ENCODE measurements at regions not wholly inside any gene's neighbourhood (a gene's known extent, or its start where the extent isn't known, plus 50 kb on each side); places are given as distances from the start of the nearest gene placed in this dataset.

DNA sequence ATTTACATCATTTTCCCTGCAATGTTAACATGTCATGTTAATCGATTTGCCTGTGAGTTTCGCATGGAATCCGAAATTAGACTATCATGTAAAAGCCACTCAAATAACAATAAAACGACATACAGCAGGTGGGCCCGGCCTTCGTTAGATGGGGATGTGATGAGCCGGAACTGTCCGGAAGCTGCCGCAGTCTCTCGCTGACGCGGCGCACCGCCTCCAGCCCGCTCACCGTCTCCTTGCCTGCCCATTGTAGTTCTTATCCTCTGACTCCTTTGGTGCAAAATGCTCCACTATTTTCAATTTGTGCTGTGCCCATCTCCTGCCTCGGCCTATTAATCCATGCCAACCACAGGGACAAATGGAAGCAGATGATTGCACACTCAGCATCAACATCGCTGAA lies 877.5 kb upstream of the TENM3 start:
- TF ChIP-seq, protein P1, sequence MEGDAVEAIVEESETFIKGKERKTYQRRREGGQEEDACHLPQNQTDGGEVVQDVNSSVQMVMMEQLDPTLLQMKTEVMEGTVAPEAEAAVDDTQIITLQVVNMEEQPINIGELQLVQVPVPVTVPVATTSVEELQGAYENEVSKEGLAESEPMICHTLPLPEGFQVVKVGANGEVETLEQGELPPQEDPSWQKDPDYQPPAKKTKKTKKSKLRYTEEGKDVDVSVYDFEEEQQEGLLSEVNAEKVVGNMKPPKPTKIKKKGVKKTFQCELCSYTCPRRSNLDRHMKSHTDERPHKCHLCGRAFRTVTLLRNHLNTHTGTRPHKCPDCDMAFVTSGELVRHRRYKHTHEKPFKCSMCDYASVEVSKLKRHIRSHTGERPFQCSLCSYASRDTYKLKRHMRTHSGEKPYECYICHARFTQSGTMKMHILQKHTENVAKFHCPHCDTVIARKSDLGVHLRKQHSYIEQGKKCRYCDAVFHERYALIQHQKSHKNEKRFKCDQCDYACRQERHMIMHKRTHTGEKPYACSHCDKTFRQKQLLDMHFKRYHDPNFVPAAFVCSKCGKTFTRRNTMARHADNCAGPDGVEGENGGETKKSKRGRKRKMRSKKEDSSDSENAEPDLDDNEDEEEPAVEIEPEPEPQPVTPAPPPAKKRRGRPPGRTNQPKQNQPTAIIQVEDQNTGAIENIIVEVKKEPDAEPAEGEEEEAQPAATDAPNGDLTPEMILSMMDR (IDR thresholded peaks at IDR 0.05; ENCODE audit: low read length) = no peak
- TF ChIP-seq EZH2 (optimal IDR thresholded peaks at IDR 0.05; ENCODE audit: low read depth, low read length) = no peak
- no peak for TF ChIP-seq EZH2phosphoT487 (IDR thresholded peaks at IDR 0.05; ENCODE audit: low read length)

Measured in MM.1S (cell line).